HPDE6-E6E7 (cell line): ENCODE measurements at regions not wholly inside any gene's neighbourhood (a gene's known extent, or its start where the extent isn't known, plus 50 kb on each side); places are given as distances from the start of the nearest gene placed in this dataset.
A peak's percentile ranks its signal among the peaks of the same experiment; 100 is the strongest.
"Not testable (repeated sequence)": the region's sequence is repeated elsewhere in the genome, so short reads cannot be mapped to it uniquely, and the experiment has no call there.

ENCODE experiments used
- DNase-seq: peaks from one replicate; pipeline ENCODE4 v3.0.0; 2011; ENCODE audit warnings: missing footprints; ENCODE audit errors: extremely low spot score

- DNase-seq = no peak
Observed at GRCh38 chr5:27830546-27830945, 792.2 kb upstream of the CDH9 start.

GRCh38 chr5:27821681-27822080, 783.3 kb upstream of the CDH9 start:
- no peak for DNase-seq

GRCh38 chr5:27818888-27819287, 780.5 kb upstream of the CDH9 start:
- no peak for DNase-seq

GRCh38 chr5:27814983-27815382, 776.6 kb upstream of the CDH9 start:
- DNase-seq = no peak

- no peak for DNase-seq
Observed at GRCh38 chr5:27814286-27814685, 775.9 kb upstream of the CDH9 start.

- DNase-seq = no peak
Observed at GRCh38 chr5:27810458-27810857, 772.1 kb upstream of the CDH9 start.

GRCh38 chr5:27797220-27797619, 758.8 kb upstream of the CDH9 start:
- no peak for DNase-seq

- no peak for DNase-seq
Observed at GRCh38 chr5:27788184-27788583, 749.8 kb upstream of the CDH9 start.

- no peak for DNase-seq
Observed at GRCh38 chr5:27784317-27784716, 745.9 kb upstream of the CDH9 start.

GRCh38 chr5:27778121-27778520, 739.7 kb upstream of the CDH9 start:
- DNase-seq = no peak

GRCh38 chr5:27773636-27774035, 735.2 kb upstream of the CDH9 start:
- DNase-seq = no peak

- no peak for DNase-seq
Observed at GRCh38 chr5:27773166-27773565, 734.8 kb upstream of the CDH9 start.

GRCh38 chr5:27769748-27770402, 731.5 kb upstream of the CDH9 start:
- no peak for DNase-seq

GRCh38 chr5:27748847-27749246, 710.5 kb upstream of the CDH9 start:
- no peak for DNase-seq

GRCh38 chr5:27743383-27743979, 705.1 kb upstream of the CDH9 start:
- not testable (repeated sequence) for DNase-seq

- DNase-seq = no peak
Observed at GRCh38 chr5:27742805-27743204, 704.4 kb upstream of the CDH9 start.

- DNase-seq = no peak
Observed at GRCh38 chr5:27734838-27735237, 696.5 kb upstream of the CDH9 start.

- DNase-seq = no peak
Observed at GRCh38 chr5:27733237-27733636, 694.9 kb upstream of the CDH9 start.

- DNase-seq = no peak
Observed at GRCh38 chr5:27727254-27727653, 688.9 kb upstream of the CDH9 start.

GRCh38 chr5:27722337-27722736, 684.0 kb upstream of the CDH9 start:
- no peak for DNase-seq

GRCh38 chr5:27708534-27708933, 670.1 kb upstream of the CDH9 start:
- DNase-seq = peak; percentile 28

- peak; percentile 14 for DNase-seq
Observed at GRCh38 chr5:27706832-27707231, 668.4 kb upstream of the CDH9 start.

GRCh38 chr5:27705661-27706060, 667.3 kb upstream of the CDH9 start:
- DNase-seq = no peak
